Lower leg skin (tissue), 4 donors: ENCODE measurements at regions not wholly inside any gene's neighbourhood (a gene's known extent, or its start where the extent isn't known, plus 50 kb on each side); places are given as distances from the start of the nearest gene placed in this dataset.
A peak's percentile ranks its signal among the peaks of the same experiment; 100 is the strongest.

Experiments
- DNase-seq, 2 donors: peaks; one replicate each; pipeline ENCODE4 v3.0.0-alpha.2; 2019; ENCODE audit warnings: low spot score in 2 of 2
- H3K4me3 ChIP-seq: fragments of 200-600 bp; sonication (generic); 2 replicates; pipeline ENCODE4 v1.5.1; 2017; ENCODE audit warnings: mild to moderate bottlenecking, low read depth; ENCODE audit not compliant: poor library complexity, severe bottlenecking
- POLR2A ChIP-seq, 2 donors: fragments of 450-650 bp; IDR thresholded peaks; one replicate each; pipeline ENCODE4 v1.6.1; 2016 to 2017; ENCODE audit warnings: antibody characterized with exemption in 2 of 2, mild to moderate bottlenecking in 1 of 2, moderate library complexity in 1 of 2
- WGBS, 2 donors: methylation state at CpG; one replicate each; pipeline ENCODE4 v1.1.5; 2018; 5-methylcytosine and 5-hydroxymethylcytosine counted together
- intact Hi-C: fragments of 100-400 bp; cut with DNase I; formaldehyde crosslinking; loops from one replicate; pipeline ENCODE4 v1.15.0; 2023; ENCODE audit warnings: low total_unique reads
- TF ChIP-seq, protein P1 (sequence below), 3 donors: fragments of 450-650 bp; IDR thresholded peaks; one replicate each; pipeline ENCODE4 v1.5.1; 2016; ENCODE audit warnings: antibody characterized with exemption in 3 of 3, mild to moderate bottlenecking in 3 of 3, moderate library complexity in 2 of 3

DNA sequence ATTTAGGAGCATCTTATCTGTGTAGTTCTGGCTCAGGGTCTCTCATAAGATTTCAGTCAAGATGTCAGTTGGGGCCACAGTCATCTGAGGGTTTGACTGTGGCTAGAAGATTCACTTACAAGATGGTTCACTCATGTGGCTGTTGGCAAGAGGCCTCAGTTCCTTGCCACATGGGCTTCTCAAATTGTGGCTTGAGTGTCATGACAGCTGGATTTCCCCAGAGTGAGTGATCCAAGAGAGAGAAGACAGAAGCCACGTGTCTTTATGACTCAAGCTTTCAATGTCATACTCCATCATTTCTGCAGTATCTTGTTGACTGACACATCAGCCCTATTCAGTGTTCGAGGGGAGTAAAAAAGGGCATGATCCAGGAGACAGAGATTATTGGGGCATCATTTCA lies 131.3 kb upstream of the AP1S2 start:
- DNase-seq, result no peak
- 61 to 82% methylated on average over 2 of the region's 2 CpGs for WGBS, 2 donors
- intact Hi-C loops, result no loop called here
- TF ChIP-seq, protein P1, sequence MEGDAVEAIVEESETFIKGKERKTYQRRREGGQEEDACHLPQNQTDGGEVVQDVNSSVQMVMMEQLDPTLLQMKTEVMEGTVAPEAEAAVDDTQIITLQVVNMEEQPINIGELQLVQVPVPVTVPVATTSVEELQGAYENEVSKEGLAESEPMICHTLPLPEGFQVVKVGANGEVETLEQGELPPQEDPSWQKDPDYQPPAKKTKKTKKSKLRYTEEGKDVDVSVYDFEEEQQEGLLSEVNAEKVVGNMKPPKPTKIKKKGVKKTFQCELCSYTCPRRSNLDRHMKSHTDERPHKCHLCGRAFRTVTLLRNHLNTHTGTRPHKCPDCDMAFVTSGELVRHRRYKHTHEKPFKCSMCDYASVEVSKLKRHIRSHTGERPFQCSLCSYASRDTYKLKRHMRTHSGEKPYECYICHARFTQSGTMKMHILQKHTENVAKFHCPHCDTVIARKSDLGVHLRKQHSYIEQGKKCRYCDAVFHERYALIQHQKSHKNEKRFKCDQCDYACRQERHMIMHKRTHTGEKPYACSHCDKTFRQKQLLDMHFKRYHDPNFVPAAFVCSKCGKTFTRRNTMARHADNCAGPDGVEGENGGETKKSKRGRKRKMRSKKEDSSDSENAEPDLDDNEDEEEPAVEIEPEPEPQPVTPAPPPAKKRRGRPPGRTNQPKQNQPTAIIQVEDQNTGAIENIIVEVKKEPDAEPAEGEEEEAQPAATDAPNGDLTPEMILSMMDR (IDR thresholded peaks at IDR 0.05), result no peak
- TF ChIP-seq POLR2A (IDR thresholded peaks at IDR 0.05), result no peak
- H3K4me3 ChIP-seq, result no peak overlapping the region

DNA sequence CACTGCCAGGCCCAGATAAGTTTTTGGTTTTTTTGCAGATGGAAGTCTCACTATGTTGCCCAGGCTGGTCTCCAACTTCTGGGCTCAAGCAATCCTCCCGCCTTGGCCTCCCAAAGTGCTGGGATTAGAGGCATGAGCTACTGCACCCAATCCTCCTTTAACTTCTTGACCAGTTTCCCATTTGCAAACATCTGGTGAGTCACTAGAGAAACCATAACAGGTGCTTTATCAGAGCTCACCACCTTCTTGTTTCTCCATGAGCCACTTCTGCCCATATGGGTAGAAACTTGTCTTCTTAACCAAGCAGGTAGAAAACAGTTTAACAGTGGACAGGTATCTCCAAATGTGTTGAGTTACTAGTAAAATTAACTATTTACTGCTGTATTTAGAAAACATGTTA lies 128.4 kb upstream of the AP1S2 start:
- no peak overlapping the region for H3K4me3 ChIP-seq
- WGBS, 2 donors, result 90 to 95% methylated on average over 1 of the region's 1 CpG
- no peak for DNase-seq
- intact Hi-C loops, result no loop called here
- no peak for TF ChIP-seq POLR2A (IDR thresholded peaks at IDR 0.05)
- TF ChIP-seq, protein P1 (IDR thresholded peaks at IDR 0.05), result no peak

DNA sequence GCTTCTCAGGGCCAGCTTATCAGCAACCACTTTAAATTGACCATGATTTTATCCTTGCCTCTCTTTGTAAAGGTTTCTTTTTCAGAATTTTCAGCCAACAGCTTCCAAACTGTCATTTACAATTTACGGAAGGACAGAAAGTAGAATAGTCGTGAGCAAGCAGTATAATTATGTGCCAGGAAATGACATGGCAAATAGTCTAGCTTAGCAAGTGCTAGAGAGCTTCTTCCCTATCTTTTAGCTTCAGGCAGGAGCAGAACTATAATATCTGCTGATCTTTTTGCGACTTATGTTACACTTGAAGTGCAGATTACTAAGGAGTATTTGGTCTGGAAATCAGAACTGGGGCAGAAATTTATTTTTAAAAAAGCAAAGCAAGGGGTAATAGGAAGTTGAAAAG lies 123.0 kb upstream of the AP1S2 start:
- intact Hi-C loops, result no loop called here
- DNase-seq, result no peak
- H3K4me3 ChIP-seq, result no peak overlapping the region
- TF ChIP-seq POLR2A (IDR thresholded peaks at IDR 0.05), result no peak
- TF ChIP-seq, protein P1 (IDR thresholded peaks at IDR 0.05), result no peak
- WGBS, 2 donors, result 33 to 41% methylated on average over 3 of the region's 3 CpGs

DNA sequence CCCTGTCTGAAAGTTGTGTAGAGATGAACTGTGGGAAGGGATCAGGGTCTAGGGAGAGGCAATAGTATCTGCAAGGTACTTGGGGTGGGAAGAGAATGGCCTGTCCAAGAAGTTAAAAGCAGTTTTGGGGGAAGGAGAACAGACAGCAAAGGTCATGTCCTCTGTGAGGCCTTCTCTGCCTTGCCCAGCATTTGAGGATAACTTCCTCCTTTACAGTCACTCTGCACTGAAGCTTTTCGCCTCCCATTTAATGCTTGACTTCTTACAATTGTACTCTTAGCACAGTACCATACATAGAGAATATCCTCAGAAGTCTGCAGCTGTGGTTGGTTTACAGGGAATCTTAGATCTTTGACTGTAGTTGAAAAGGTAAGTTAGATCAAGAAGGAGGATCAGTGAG lies 121.8 kb upstream of the AP1S2 start:
- TF ChIP-seq POLR2A (IDR thresholded peaks at IDR 0.05), result no peak
- TF ChIP-seq, protein P1 (IDR thresholded peaks at IDR 0.05), result no peak
- no peak overlapping the region for H3K4me3 ChIP-seq
- intact Hi-C loops, result no loop called here
- 77 to 100% methylated on average over 1 of the region's 1 CpG for WGBS, 2 donors
- DNase-seq, result no peak

DNA sequence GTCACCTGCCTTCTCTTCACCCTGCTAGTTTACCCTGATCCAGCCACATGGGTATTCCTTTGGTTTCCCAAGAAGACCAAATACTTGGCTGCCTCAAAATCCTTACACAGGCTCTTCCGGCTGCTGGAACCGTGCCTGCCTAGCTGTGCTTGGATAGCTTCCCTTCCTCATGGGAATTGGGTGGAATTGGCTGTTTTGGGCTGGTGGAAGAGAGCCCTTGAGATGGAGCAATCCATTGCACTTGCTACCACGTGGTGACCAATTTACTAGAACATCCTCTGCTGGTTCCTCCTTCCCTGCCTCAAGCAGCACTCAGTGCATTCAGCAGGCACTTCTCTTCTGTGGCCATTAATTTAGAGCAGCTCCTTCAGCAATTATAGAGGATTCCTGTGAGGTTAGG lies 119.3 kb upstream of the AP1S2 start:
- TF ChIP-seq, protein P1 (IDR thresholded peaks at IDR 0.05), result no peak
- no peak for TF ChIP-seq POLR2A (IDR thresholded peaks at IDR 0.05)
- WGBS, 2 donors, result 50 to 61% methylated on average over 3 of the region's 3 CpGs
- intact Hi-C loops, result no loop called here
- H3K4me3 ChIP-seq, result no peak overlapping the region
- peak in 1 of 2 donors; percentile 20 for DNase-seq

DNA sequence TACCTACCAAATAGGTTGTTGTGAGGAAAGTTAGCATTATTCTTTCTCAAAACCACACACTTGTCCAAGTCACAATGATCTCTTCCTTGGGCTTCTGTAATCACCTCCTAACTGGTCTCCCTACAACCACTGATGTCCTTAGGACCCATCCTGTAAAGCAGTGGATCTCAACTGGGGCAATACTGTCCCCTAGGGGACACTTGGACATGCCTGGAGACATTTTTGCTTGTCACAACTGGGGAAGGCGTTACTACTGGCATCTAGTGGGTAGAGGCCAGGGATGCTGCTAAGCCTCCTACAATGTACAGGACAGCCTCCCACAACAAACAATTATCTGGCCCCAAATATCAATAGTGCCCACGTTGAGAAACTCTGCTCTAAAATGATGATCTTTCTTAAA lies 118.7 kb upstream of the AP1S2 start:
- no peak overlapping the region for H3K4me3 ChIP-seq
- intact Hi-C loops, result no loop called here
- TF ChIP-seq, protein P1 (IDR thresholded peaks at IDR 0.05), result no peak
- no peak for TF ChIP-seq POLR2A (IDR thresholded peaks at IDR 0.05)
- DNase-seq, result no peak
- WGBS, 2 donors, result 47 to 63% methylated on average over 2 of the region's 2 CpGs
